GM12864 (cell line): ENCODE measurements at regions not wholly inside any gene's neighbourhood (a gene's known extent, or its start where the extent isn't known, plus 50 kb on each side); places are given as distances from the start of the nearest gene placed in this dataset.
"Not testable (repeated sequence)": the region's sequence is repeated elsewhere in the genome, so short reads cannot be mapped to it uniquely, and the experiment has no call there.

Experiments used
- DNase-seq: peaks from one replicate; pipeline ENCODE4 v3.0.0-alpha.2; 2011; ENCODE audit warnings: low read depth
- H3K4me3 ChIP-seq: 2 replicates; pipeline ENCODE4 v1.5.1; 2011; ENCODE audit warnings: mild to moderate bottlenecking, low read depth, low read length, control low read depth
- CTCF ChIP-seq: IDR thresholded peaks from 2 replicates; pipeline ENCODE4 v1.5.1; 2011; ENCODE audit warnings: low read depth, mild to moderate bottlenecking, moderate library complexity, low read length, control low read depth, inconsistent platforms; ENCODE audit errors: missing control alignments

GRCh38 chr3:128546646-128547045, 53.6 kb upstream of the GATA2 start:
- no peak for TF ChIP-seq CTCF
- no peak for DNase-seq
- H3K4me3 ChIP-seq = no peak overlapping the region

DNA sequence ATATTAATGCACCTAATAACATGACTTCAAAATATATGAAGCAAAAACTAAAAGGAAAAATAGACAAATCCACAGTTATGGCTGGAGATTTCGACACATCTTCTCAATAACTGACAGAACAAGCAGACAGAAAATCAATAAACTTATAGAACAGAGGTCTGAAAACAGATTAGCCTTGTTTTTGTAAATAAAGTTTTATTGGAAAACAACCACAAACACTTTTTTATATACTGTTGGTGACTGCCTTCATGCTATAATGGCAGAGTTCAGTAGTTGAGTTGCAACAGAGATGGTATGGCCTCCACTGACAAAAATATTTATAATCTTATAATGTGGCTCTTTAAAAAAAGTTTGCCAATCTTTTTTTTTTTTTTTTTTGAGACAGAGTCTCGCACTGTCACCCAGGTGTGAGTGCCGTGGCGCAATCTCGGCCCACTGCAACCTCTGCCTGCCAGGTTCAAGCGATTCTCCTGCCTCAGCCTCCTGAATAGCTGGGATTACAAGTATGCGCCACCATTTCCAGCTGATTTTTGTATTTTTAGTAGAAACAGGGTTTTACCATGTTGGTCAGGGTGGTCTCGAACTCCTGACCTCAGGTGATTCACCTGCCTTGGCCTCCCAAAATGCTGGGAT, 52.2 kb upstream of the GATA2 start:
- DNase-seq = no peak
- TF ChIP-seq CTCF = no peak

GRCh38 chr3:128544190-128544589, 51.2 kb upstream of the GATA2 start:
- TF ChIP-seq CTCF = no peak
- no peak overlapping the region for H3K4me3 ChIP-seq
- no peak for DNase-seq

More for the DNA sequence above, 52.2 kb upstream of the GATA2 start:
- H3K4me3 ChIP-seq = no peak overlapping the region

GRCh38 chr3:128543570-128544174, 50.7 kb upstream of the GATA2 start:
- H3K4me3 ChIP-seq = not testable (repeated sequence)

More at GRCh38 chr3:128543570-128544174, 50.7 kb upstream of the GATA2 start:
- not testable (repeated sequence) for DNase-seq
